ENCODE measurements at regions not wholly inside any gene's neighbourhood (a gene's known extent, or its start where the extent isn't known, plus 50 kb on each side); places are given as distances from the start of the nearest gene placed in this dataset.

GRCh38 chr1:234909851-234910250, 218.8 kb downstream of the TOMM20 start:
- no peak overlapping the region for H3K27ac ChIP-seq
- H3K27me3 ChIP-seq (replicated peaks), result no peaks in the 10 kb centered on the region
- in situ Hi-C loops (cut with HindIII; ENCODE audit: low pct_ligation_motif_present, low sequenced_read_pairs), result no loop called here
- TF ChIP-seq, protein P1, sequence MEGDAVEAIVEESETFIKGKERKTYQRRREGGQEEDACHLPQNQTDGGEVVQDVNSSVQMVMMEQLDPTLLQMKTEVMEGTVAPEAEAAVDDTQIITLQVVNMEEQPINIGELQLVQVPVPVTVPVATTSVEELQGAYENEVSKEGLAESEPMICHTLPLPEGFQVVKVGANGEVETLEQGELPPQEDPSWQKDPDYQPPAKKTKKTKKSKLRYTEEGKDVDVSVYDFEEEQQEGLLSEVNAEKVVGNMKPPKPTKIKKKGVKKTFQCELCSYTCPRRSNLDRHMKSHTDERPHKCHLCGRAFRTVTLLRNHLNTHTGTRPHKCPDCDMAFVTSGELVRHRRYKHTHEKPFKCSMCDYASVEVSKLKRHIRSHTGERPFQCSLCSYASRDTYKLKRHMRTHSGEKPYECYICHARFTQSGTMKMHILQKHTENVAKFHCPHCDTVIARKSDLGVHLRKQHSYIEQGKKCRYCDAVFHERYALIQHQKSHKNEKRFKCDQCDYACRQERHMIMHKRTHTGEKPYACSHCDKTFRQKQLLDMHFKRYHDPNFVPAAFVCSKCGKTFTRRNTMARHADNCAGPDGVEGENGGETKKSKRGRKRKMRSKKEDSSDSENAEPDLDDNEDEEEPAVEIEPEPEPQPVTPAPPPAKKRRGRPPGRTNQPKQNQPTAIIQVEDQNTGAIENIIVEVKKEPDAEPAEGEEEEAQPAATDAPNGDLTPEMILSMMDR (IDR thresholded peaks at IDR 0.05; ENCODE audit: low read depth, low read length, missing control alignments), result no peak
- no peak for DNase-seq
- no peak overlapping the region for H3K4me3 ChIP-seq (ENCODE audit: low read depth, low read length)
- no peaks in the 10 kb centered on the region for H3K36me3 ChIP-seq (replicated peaks)

- DNase-seq, result no peak
- Histone ChIP-seq H3K27ac (no peak overlapping the region), H3K27me3 (replicated peaks) (no peaks in the 10 kb centered on the region), H3K36me3 (replicated peaks) (no peaks in the 10 kb centered on the region), H3K4me3 (ENCODE audit: low read depth, low read length) (no peak overlapping the region)
- in situ Hi-C loops (cut with HindIII; ENCODE audit: low pct_ligation_motif_present, low sequenced_read_pairs), result no loop called here
- TF ChIP-seq, protein P1 (IDR thresholded peaks at IDR 0.05; ENCODE audit: low read depth, low read length, missing control alignments), result no peak
These were observed 219.3 kb downstream of the TOMM20 start for GRCh38 chr1:234909307-234909810.

GRCh38 chr1:234908571-234908970, 220.1 kb downstream of the TOMM20 start:
- no peak overlapping the region for H3K4me3 ChIP-seq (ENCODE audit: low read depth, low read length)
- DNase-seq, result no peak
- no peaks in the 10 kb centered on the region for H3K36me3 ChIP-seq (replicated peaks)

DNA sequence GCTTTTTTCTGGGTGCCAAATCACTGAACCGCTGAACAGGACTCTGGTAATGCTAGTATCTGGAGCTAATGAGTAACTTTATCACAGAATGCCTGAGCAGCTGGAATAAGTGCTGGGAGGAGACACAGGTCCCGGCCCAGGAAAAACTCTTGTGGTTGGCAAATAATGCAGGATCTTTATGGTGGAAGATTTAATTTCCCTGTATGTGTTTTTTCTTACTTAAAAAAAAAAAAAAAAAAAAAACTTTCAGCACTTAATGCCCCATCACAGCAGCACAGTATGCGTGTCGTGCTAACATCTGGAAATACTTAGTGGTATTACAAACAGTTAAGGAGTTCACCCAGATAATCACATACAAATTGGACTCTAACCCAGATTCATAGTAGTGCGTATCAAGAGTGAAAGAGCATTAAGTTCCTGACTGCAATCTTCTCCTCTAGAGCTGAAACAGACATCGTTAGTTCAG, 220.7 kb downstream of the TOMM20 start:
- H3K27me3 ChIP-seq (replicated peaks), result no peaks in the 10 kb centered on the region
- H3K36me3 ChIP-seq (replicated peaks), result no peaks in the 10 kb centered on the region
- no peak overlapping the region for H3K4me3 ChIP-seq (ENCODE audit: low read depth, low read length)
- in situ Hi-C loops (cut with HindIII; ENCODE audit: low pct_ligation_motif_present, low sequenced_read_pairs), result no loop called here
- TF ChIP-seq, protein P1 (IDR thresholded peaks at IDR 0.05; ENCODE audit: low read depth, low read length, missing control alignments), result no peak
- no peak for DNase-seq
- H3K27ac ChIP-seq, result no peak overlapping the region

More at GRCh38 chr1:234908571-234908970, 220.1 kb downstream of the TOMM20 start:
- TF ChIP-seq, protein P1 (IDR thresholded peaks at IDR 0.05; ENCODE audit: low read depth, low read length, missing control alignments), result no peak
- in situ Hi-C loops (cut with HindIII; ENCODE audit: low pct_ligation_motif_present, low sequenced_read_pairs), result no loop called here
- no peaks in the 10 kb centered on the region for H3K27me3 ChIP-seq (replicated peaks)
- no peak overlapping the region for H3K27ac ChIP-seq

DNA sequence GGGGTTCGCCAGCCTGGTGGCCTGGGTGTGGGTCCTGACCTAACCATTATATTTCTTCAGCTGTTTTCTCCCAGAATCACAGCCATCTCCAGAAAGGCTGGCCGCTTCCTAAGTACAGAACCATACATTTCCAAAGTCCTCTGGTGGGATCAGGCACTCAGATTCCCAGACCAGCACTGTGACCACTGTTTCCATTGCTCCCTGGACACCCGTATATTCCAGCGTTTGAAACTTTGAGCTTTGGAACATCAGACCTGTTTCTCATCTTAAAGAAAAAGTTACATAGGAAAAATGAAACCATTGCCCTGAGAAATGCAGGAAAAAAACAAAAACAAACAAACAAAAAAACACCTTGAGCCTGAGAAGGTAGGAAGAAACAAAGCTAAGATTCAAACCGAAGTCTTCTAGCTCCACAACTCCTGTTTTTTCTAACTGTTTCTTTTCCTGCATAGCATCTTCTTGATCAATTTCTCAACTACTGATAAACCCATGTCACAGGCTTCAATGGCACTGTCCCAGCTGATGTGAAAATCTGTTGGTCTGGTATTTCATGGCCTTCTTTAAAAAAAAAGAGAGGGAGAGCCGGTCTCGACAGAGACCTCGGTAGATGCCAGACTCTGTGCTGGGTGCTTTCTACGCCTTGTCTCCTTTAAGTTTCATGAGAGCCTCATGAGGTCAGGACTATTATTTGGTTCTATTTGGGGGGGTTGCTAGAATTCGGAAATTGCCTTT, 221.3 kb downstream of the TOMM20 start:
- Histone ChIP-seq H3K27ac (no peak overlapping the region), H3K4me3 (ENCODE audit: low read depth, low read length) (no peak overlapping the region), H3K36me3 (replicated peaks) (no peaks in the 10 kb centered on the region), H3K27me3 (replicated peaks) (no peaks in the 10 kb centered on the region)
- TF ChIP-seq, protein P1 (IDR thresholded peaks at IDR 0.05; ENCODE audit: low read depth, low read length, missing control alignments), result no peak
- DNase-seq, result no peak
- in situ Hi-C loops (cut with HindIII; ENCODE audit: low pct_ligation_motif_present, low sequenced_read_pairs), result no loop called here

Measured in brain microvascular endothelial cell (primary cell).